Stomach smooth muscle (tissue), 2 donors: ENCODE measurements at regions not wholly inside any gene's neighbourhood (a gene's known extent, or its start where the extent isn't known, plus 50 kb on each side); places are given as distances from the start of the nearest gene placed in this dataset.

ENCODE experiments used
- H3K27ac ChIP-seq: one replicate; pipeline ENCODE4 v1.7.0; 2013; ENCODE audit warnings: mild to moderate bottlenecking, low read length, inconsistent platforms
- H3K27me3 ChIP-seq, 2 donors: one replicate each; pipeline ENCODE4 v1.7.0; 2013; ENCODE audit warnings: low read length in 2 of 2; ENCODE audit not compliant: insufficient read depth in 2 of 2, control insufficient read depth in 1 of 2
- H3K36me3 ChIP-seq, 2 donors: one replicate each; pipeline ENCODE4 v1.7.0; 2013; ENCODE audit warnings: low read length in 2 of 2; ENCODE audit not compliant: control insufficient read depth in 2 of 2, insufficient read depth in 2 of 2
- H3K4me1 ChIP-seq: one replicate; pipeline ENCODE4 v1.7.0; 2013; ENCODE audit warnings: low read length; ENCODE audit not compliant: control insufficient read depth, insufficient read depth
- H3K4me3 ChIP-seq, 2 donors: one replicate each; pipeline ENCODE4 v1.7.0; 2013; ENCODE audit warnings: low read length in 2 of 2
- H3K9ac ChIP-seq, 2 donors: one replicate each; pipeline ENCODE4 v1.7.0; 2013; ENCODE audit warnings: low read length in 2 of 2, mild to moderate bottlenecking in 1 of 2
- H3K9me3 ChIP-seq, 2 donors: one replicate each; pipeline ENCODE4 v1.7.0; 2013; ENCODE audit warnings: low read length in 2 of 2; ENCODE audit not compliant: control insufficient read depth in 2 of 2
- donor health status: healthy.
- donor health status: Pancreatic carcinoma.

- Histone ChIP-seq H3K4me1 (no peaks in the 10 kb centered on the region), H3K27me3 (peaks cover 0 to 3% of the 10 kb centered on the region in 2 donors), H3K9ac (no peak overlapping the region), H3K27ac (no peak overlapping the region), H3K36me3 (no peaks in the 10 kb centered on the region), H3K9me3 (peaks cover 2 to 13% of the 10 kb centered on the region in 2 donors), H3K4me3 (no peak overlapping the region)
Measured at GRCh38 chr4:3845744-3846429, 79.7 kb downstream of the ADRA2C start.

- H3K27ac ChIP-seq = no peak overlapping the region
- no peak overlapping the region for H3K4me3 ChIP-seq
- H3K9me3 ChIP-seq = peaks cover 2 to 19% of the 10 kb centered on the region in 2 donors
- no peak overlapping the region for H3K9ac ChIP-seq
- H3K4me1 ChIP-seq = no peaks in the 10 kb centered on the region
- no peaks in the 10 kb centered on the region for H3K36me3 ChIP-seq
- peaks cover 0 to 5% of the 10 kb centered on the region in 2 donors for H3K27me3 ChIP-seq
Measured at GRCh38 chr4:3847211-3847940, 81.2 kb downstream of the ADRA2C start.

- Histone ChIP-seq H3K9me3 (peaks cover 2 to 19% of the 10 kb centered on the region in 2 donors), H3K4me3 (no peak overlapping the region)
Measured at GRCh38 chr4:3848323-3848722, 82.1 kb downstream of the ADRA2C start.

GRCh38 chr4:3849140-3849539, 83.0 kb downstream of the ADRA2C start:
- Histone ChIP-seq H3K36me3 (no peaks in the 10 kb centered on the region), H3K4me1 (no peaks in the 10 kb centered on the region), H3K27ac (no peak overlapping the region), H3K4me3 (no peak overlapping the region), H3K9ac (no peak overlapping the region), H3K27me3 (peaks cover 0 to 7% of the 10 kb centered on the region in 2 donors), H3K9me3 (peaks cover 2 to 19% of the 10 kb centered on the region in 2 donors)

More at GRCh38 chr4:3848323-3848722, 82.1 kb downstream of the ADRA2C start:
- Histone ChIP-seq H3K36me3 (no peaks in the 10 kb centered on the region), H3K27ac (no peak overlapping the region), H3K27me3 (peaks cover 0 to 8% of the 10 kb centered on the region in 2 donors), H3K4me1 (no peaks in the 10 kb centered on the region), H3K9ac (no peak overlapping the region)

- H3K4me1 ChIP-seq = no peaks in the 10 kb centered on the region
- no peaks in the 10 kb centered on the region for H3K36me3 ChIP-seq
- H3K27me3 ChIP-seq = peaks cover 0 to 12% of the 10 kb centered on the region in 2 donors
- no peak overlapping the region for H3K27ac ChIP-seq
- no peak overlapping the region for H3K9ac ChIP-seq
- peaks cover 2 to 19% of the 10 kb centered on the region in 2 donors for H3K9me3 ChIP-seq
- H3K4me3 ChIP-seq = no peak overlapping the region
Measured at GRCh38 chr4:3850128-3850527, 83.9 kb downstream of the ADRA2C start.

GRCh38 chr4:3851211-3851610, 85.0 kb downstream of the ADRA2C start:
- Histone ChIP-seq H3K9ac (no peak overlapping the region), H3K27me3 (peaks cover 0 to 14% of the 10 kb centered on the region in 2 donors)

GRCh38 chr4:3851881-3852280, 85.7 kb downstream of the ADRA2C start:
- Histone ChIP-seq H3K36me3 (no peaks in the 10 kb centered on the region), H3K4me3 (no peak overlapping the region), H3K9ac (no peak overlapping the region), H3K27me3 (peaks cover 0 to 15% of the 10 kb centered on the region in 2 donors), H3K9me3 (peaks cover 2 to 19% of the 10 kb centered on the region in 2 donors), H3K27ac (no peak overlapping the region), H3K4me1 (no peaks in the 10 kb centered on the region)

More at GRCh38 chr4:3851211-3851610, 85.0 kb downstream of the ADRA2C start:
- H3K4me3 ChIP-seq = no peak overlapping the region
- no peak overlapping the region for H3K27ac ChIP-seq
- H3K36me3 ChIP-seq = no peaks in the 10 kb centered on the region
- H3K4me1 ChIP-seq = no peaks in the 10 kb centered on the region
- H3K9me3 ChIP-seq = peaks cover 2 to 19% of the 10 kb centered on the region in 2 donors

GRCh38 chr4:3852309-3852708, 86.1 kb downstream of the ADRA2C start:
- no peaks in the 10 kb centered on the region for H3K36me3 ChIP-seq

GRCh38 chr4:3852711-3853110, 86.5 kb downstream of the ADRA2C start:
- H3K4me3 ChIP-seq = no peak overlapping the region
- H3K9me3 ChIP-seq = peaks cover 2 to 19% of the 10 kb centered on the region in 2 donors
- peaks cover 0 to 15% of the 10 kb centered on the region in 2 donors for H3K27me3 ChIP-seq

More at GRCh38 chr4:3852309-3852708, 86.1 kb downstream of the ADRA2C start:
- Histone ChIP-seq H3K27ac (no peak overlapping the region), H3K27me3 (peaks cover 0 to 15% of the 10 kb centered on the region in 2 donors), H3K9me3 (peaks cover 2 to 19% of the 10 kb centered on the region in 2 donors), H3K4me1 (no peaks in the 10 kb centered on the region), H3K4me3 (no peak overlapping the region), H3K9ac (no peak overlapping the region)

GRCh38 chr4:3853388-3854035, 87.3 kb downstream of the ADRA2C start:
- peaks cover 0 to 15% of the 10 kb centered on the region in 2 donors for H3K27me3 ChIP-seq
- no peaks in the 10 kb centered on the region for H3K36me3 ChIP-seq
- H3K4me3 ChIP-seq = no peak overlapping the region
- no peaks in the 10 kb centered on the region for H3K4me1 ChIP-seq
- no peak overlapping the region for H3K9ac ChIP-seq
- H3K27ac ChIP-seq = no peak overlapping the region
- peaks cover 2 to 19% of the 10 kb centered on the region in 2 donors for H3K9me3 ChIP-seq

More at GRCh38 chr4:3852711-3853110, 86.5 kb downstream of the ADRA2C start:
- no peak overlapping the region for H3K27ac ChIP-seq
- no peaks in the 10 kb centered on the region for H3K36me3 ChIP-seq
- no peaks in the 10 kb centered on the region for H3K4me1 ChIP-seq
- H3K9ac ChIP-seq = no peak overlapping the region
